Thyroid gland (tissue), 4 donors: ENCODE measurements at regions not wholly inside any gene's neighbourhood (a gene's known extent, or its start where the extent isn't known, plus 50 kb on each side); places are given as distances from the start of the nearest gene placed in this dataset.

ENCODE experiments used
- DNase-seq, 2 donors: peaks; one replicate each; pipeline ENCODE4 v3.0.0-alpha.2; 2019
- H3K27ac ChIP-seq, 3 donors: fragments of 200-600 bp; sonication (generic); 1 replicate in 2 of 3; 2 replicates in 1 of 3; pipeline ENCODE4 v1.5.1; 2016 to 2019; ENCODE audit warnings: mild to moderate bottlenecking in 1 of 3, moderate library complexity in 1 of 3
- H3K27me3 ChIP-seq: fragments of 200-600 bp; sonication (generic); one replicate; pipeline ENCODE4 v1.5.1; 2019
- H3K36me3 ChIP-seq, 2 donors: fragments of 200-600 bp; sonication (generic); one replicate each; pipeline ENCODE4 v1.5.1; 2016 to 2019
- H3K4me1 ChIP-seq, 2 donors: fragments of 200-600 bp; sonication (generic); one replicate each; pipeline ENCODE4 v1.5.1; 2017 to 2019
- H3K4me3 ChIP-seq, 3 donors: fragments of 200-600 bp; sonication (generic); replicated peaks in 1 of 3; 1 replicate in 2 of 3; 2 replicates in 1 of 3; pipeline ENCODE4 v1.5.1; 2016; ENCODE audit warnings: mild to moderate bottlenecking in 1 of 3
- H3K9me3 ChIP-seq: fragments of 200-600 bp; sonication (generic); one replicate; pipeline ENCODE4 v1.5.1; 2017
- CTCF ChIP-seq, 6 experiments: fragments of 200-600 bp in 3 of 6; fragments of 450-650 bp in 3 of 6; sonication (generic) in 3 of 6; IDR thresholded peaks; one replicate each; pipeline ENCODE4 v1.5.1; 2016 to 2019; ENCODE audit warnings: antibody characterized with exemption in 6 of 6, mild to moderate bottlenecking in 2 of 6, inconsistent platforms in 1 of 6, moderate library complexity in 1 of 6
- POLR2A ChIP-seq, 2 donors: fragments of 450-650 bp; IDR thresholded peaks; one replicate each; pipeline ENCODE4 v1.6.1; 2017; ENCODE audit warnings: antibody characterized with exemption in 2 of 2, mild to moderate bottlenecking in 2 of 2, moderate library complexity in 1 of 2
- WGBS, 2 donors: methylation state at CpG; one replicate each; pipeline ENCODE4 v1.1.5; 2017; 5-methylcytosine and 5-hydroxymethylcytosine counted together
- intact Hi-C: fragments of 100-400 bp; cut with DNase I; formaldehyde crosslinking; loops from one replicate; pipeline ENCODE4 v1.15.1; 2023

GRCh38 chr3:132972333-132972732 lies 65.9 kb upstream of the TMEM108 start:
- no peaks in the 10 kb centered on the region for H3K4me1 ChIP-seq
- H3K4me3 ChIP-seq = no peak overlapping the region
- no peaks in the 10 kb centered on the region for H3K27me3 ChIP-seq
- intact Hi-C loops = no loop called here
- H3K36me3 ChIP-seq = no peaks in the 10 kb centered on the region
- H3K27ac ChIP-seq = no peak overlapping the region
- no peaks in the 10 kb centered on the region for H3K9me3 ChIP-seq
- no peak for DNase-seq
- TF ChIP-seq POLR2A (IDR thresholded peaks at IDR 0.05) = no peak
- TF ChIP-seq CTCF (IDR thresholded peaks at IDR 0.05) = no peak

- 71 to 80% methylated on average over 2 of the region's 2 CpGs for WGBS, 2 donors
- intact Hi-C loops = no loop called here
- no peak overlapping the region for H3K4me3 ChIP-seq
- H3K27me3 ChIP-seq = no peaks in the 10 kb centered on the region
- no peaks in the 10 kb centered on the region for H3K4me1 ChIP-seq
- DNase-seq = no peak
- H3K9me3 ChIP-seq = no peaks in the 10 kb centered on the region
- no peak for TF ChIP-seq POLR2A (IDR thresholded peaks at IDR 0.05)
- TF ChIP-seq CTCF (IDR thresholded peaks at IDR 0.05) = no peak
- no peak overlapping the region for H3K27ac ChIP-seq
- no peaks in the 10 kb centered on the region for H3K36me3 ChIP-seq
Measured at GRCh38 chr3:132966374-132966773, 71.8 kb upstream of the TMEM108 start.

GRCh38 chr3:132964266-132964665 lies 73.9 kb upstream of the TMEM108 start:
- Histone ChIP-seq H3K36me3 (no peaks in the 10 kb centered on the region), H3K27ac (no peak overlapping the region), H3K4me3 (no peak overlapping the region), H3K4me1 (no peaks in the 10 kb centered on the region), H3K27me3 (no peaks in the 10 kb centered on the region), H3K9me3 (no peaks in the 10 kb centered on the region)
- TF ChIP-seq CTCF (IDR thresholded peaks at IDR 0.05) (no peak), POLR2A (IDR thresholded peaks at IDR 0.05) (no peak)
- intact Hi-C loops = no loop called here
- WGBS, 2 donors = 75 to 76% methylated on average over 3 of the region's 3 CpGs
- no peak for DNase-seq

GRCh38 chr3:132963786-132964185 lies 74.4 kb upstream of the TMEM108 start:
- no peak overlapping the region for H3K27ac ChIP-seq
- no peaks in the 10 kb centered on the region for H3K27me3 ChIP-seq
- H3K36me3 ChIP-seq = no peaks in the 10 kb centered on the region
- DNase-seq = no peak
- intact Hi-C loops = no loop called here
- 46 to 56% methylated on average over 2 of the region's 2 CpGs for WGBS, 2 donors
- no peaks in the 10 kb centered on the region for H3K4me1 ChIP-seq
- no peaks in the 10 kb centered on the region for H3K9me3 ChIP-seq
- no peak for TF ChIP-seq POLR2A (IDR thresholded peaks at IDR 0.05)
- no peak for TF ChIP-seq CTCF (IDR thresholded peaks at IDR 0.05)
- no peak overlapping the region for H3K4me3 ChIP-seq

- Histone ChIP-seq H3K9me3 (no peaks in the 10 kb centered on the region), H3K4me1 (no peaks in the 10 kb centered on the region), H3K27me3 (no peaks in the 10 kb centered on the region), H3K4me3 (no peak overlapping the region), H3K36me3 (no peaks in the 10 kb centered on the region), H3K27ac (no peak overlapping the region)
- TF ChIP-seq POLR2A (IDR thresholded peaks at IDR 0.05) (no peak), CTCF (IDR thresholded peaks at IDR 0.05) (no peak)
- DNase-seq = no peak
- WGBS, 2 donors = 83 to 91% methylated on average over 1 of the region's 1 CpG
- intact Hi-C loops = no loop called here
Measured at GRCh38 chr3:132961991-132962390, 76.2 kb upstream of the TMEM108 start.
